WTC11 (cell line): ENCODE measurements at regions not wholly inside any gene's neighbourhood (a gene's known extent, or its start where the extent isn't known, plus 50 kb on each side); places are given as distances from the start of the nearest gene placed in this dataset.

Source experiments
- ATAC-seq: fragments of 200-7000 bp; cut with Tn5 transposase; 2 replicates; pipeline ENCODE4 v1.10.0; 2021; ENCODE audit warnings: mild to moderate bottlenecking, moderate library complexity
- CTCF ChIA-PET: fragments of 300-600 bp; sonication (Branson Sonifier 250); formaldehyde crosslinking; loops from one replicate; lab custom pipeline; 2021; ENCODE audit warnings: antibody characterized with exemption; lab: Charles Lee
- POLR2A ChIA-PET: fragments of 350-600 bp; sonication (Branson Sonifier 250); formaldehyde crosslinking; loops from one replicate; lab custom pipeline; 2021; ENCODE audit warnings: antibody characterized with exemption; lab: Charles Lee
- DNase-seq: peaks from one replicate; pipeline ENCODE4 v3.0.0; 2021; ENCODE audit warnings: low spot score
- H3K27ac Mint-ChIP-seq: 2 replicates; pipeline ENCODE4 v1.8.0; 2021; ENCODE audit warnings: mixed read lengths
- H3K27me3 Mint-ChIP-seq: 2 replicates; pipeline ENCODE4 v1.8.0; 2021; ENCODE audit warnings: low read depth, mild to moderate bottlenecking, moderate library complexity, mixed read lengths
- H3K36me3 Mint-ChIP-seq: 2 replicates; pipeline ENCODE4 v1.8.0; 2021; ENCODE audit warnings: mixed read lengths
- H3K4me1 Mint-ChIP-seq: 2 replicates; pipeline ENCODE4 v1.8.0; 2022; ENCODE audit warnings: mixed read lengths
- H3K4me3 Mint-ChIP-seq: 2 replicates; pipeline ENCODE4 v1.8.0; 2021; ENCODE audit warnings: mild to moderate bottlenecking, moderate library complexity, mixed read lengths
- H3K9me3 Mint-ChIP-seq: 2 replicates; pipeline ENCODE4 v1.8.0; 2021; ENCODE audit warnings: mixed read lengths
- CDX4 ChIP-seq: fragments of 250-450 bp; sonication (Bioruptor Pico); IDR thresholded peaks from 2 replicates; pipeline ENCODE4 v1.9.0; 2021; ENCODE audit warnings: moderate library complexity, mild to moderate bottlenecking, inconsistent platforms, borderline replicate concordance
- CREB1 ChIP-seq: sonication (generic); formaldehyde crosslinking; IDR thresholded peaks from 2 replicates; pipeline ENCODE4 v1.8.0; 2023; ENCODE audit warnings: mild to moderate bottlenecking, missing genetic modification reagents
- ELF4 ChIP-seq: sonication (generic); formaldehyde crosslinking; IDR thresholded peaks from 2 replicates; pipeline ENCODE4 v1.8.1; 2022; ENCODE audit warnings: low read depth, mild to moderate bottlenecking, moderate library complexity, missing genetic modification reagents
- ERG ChIP-seq: fragments of 250-450 bp; sonication (Bioruptor Pico); IDR thresholded peaks from 2 replicates; pipeline ENCODE4 v1.8.0; 2021; ENCODE audit warnings: mild to moderate bottlenecking
- GABPB1 ChIP-seq: sonication (generic); formaldehyde crosslinking; IDR thresholded peaks from 2 replicates; pipeline ENCODE4 v1.8.1; 2023; ENCODE audit warnings: mild to moderate bottlenecking, missing genetic modification reagents
- MXD4 ChIP-seq: fragments of 250-450 bp; sonication (Bioruptor Pico); IDR thresholded peaks from 2 replicates; pipeline ENCODE4 v1.8.0; 2021; ENCODE audit warnings: mild to moderate bottlenecking, moderate library complexity, borderline replicate concordance
- NFE2L1 ChIP-seq: sonication (generic); formaldehyde crosslinking; IDR thresholded peaks from 2 replicates; pipeline ENCODE4 v1.8.1; 2023; ENCODE audit warnings: missing genetic modification reagents
- NFYB ChIP-seq: sonication (generic); formaldehyde crosslinking; conservative IDR thresholded peaks from 2 replicates; pipeline ENCODE4 v1.8.0; 2022; ENCODE audit warnings: low read depth, missing genetic modification reagents
- NR3C1 ChIP-seq: sonication (generic); formaldehyde crosslinking; conservative IDR thresholded peaks from 2 replicates; pipeline ENCODE4 v1.8.1; 2023; ENCODE audit warnings: low read depth, mild to moderate bottlenecking, missing genetic modification reagents
- OVOL2 ChIP-seq: fragments of 250-450 bp; sonication (Bioruptor Pico); IDR thresholded peaks from 2 replicates; pipeline ENCODE4 v1.9.0; 2021; ENCODE audit warnings: mild to moderate bottlenecking, borderline replicate concordance
- PRDM15 ChIP-seq: sonication (generic); formaldehyde crosslinking; IDR thresholded peaks from 2 replicates; pipeline ENCODE4 v1.8.0; 2022; ENCODE audit warnings: missing genetic modification reagents
- RORB ChIP-seq: fragments of 250-450 bp; sonication (Bioruptor Pico); IDR thresholded peaks from 2 replicates; pipeline ENCODE4 v1.9.0; 2021; ENCODE audit warnings: mild to moderate bottlenecking
- SP1 ChIP-seq: sonication (generic); formaldehyde crosslinking; conservative IDR thresholded peaks from 2 replicates; pipeline ENCODE4 v1.8.1; 2022; ENCODE audit warnings: missing genetic modification reagents
- TEAD4 ChIP-seq: sonication (generic); formaldehyde crosslinking; IDR thresholded peaks from 2 replicates; pipeline ENCODE4 v1.8.0; 2022; ENCODE audit warnings: mild to moderate bottlenecking, missing genetic modification reagents
- TP53 ChIP-seq: sonication (generic); formaldehyde crosslinking; IDR thresholded peaks from 2 replicates; pipeline ENCODE4 v1.8.1; 2023; ENCODE audit warnings: mild to moderate bottlenecking, missing genetic modification reagents
- ZBTB43 ChIP-seq: sonication (generic); formaldehyde crosslinking; IDR thresholded peaks from 2 replicates; pipeline ENCODE4 v1.8.1; 2023; ENCODE audit warnings: mild to moderate bottlenecking, missing genetic modification reagents
- ZNF416 ChIP-seq: fragments of 250-450 bp; sonication (Bioruptor Pico); IDR thresholded peaks from 2 replicates; pipeline ENCODE4 v1.9.0; 2021; ENCODE audit warnings: mild to moderate bottlenecking, inconsistent platforms
- ZNF423 ChIP-seq: fragments of 250-450 bp; sonication (Bioruptor Pico); IDR thresholded peaks from 2 replicates; pipeline ENCODE4 v2.1.2; 2022; ENCODE audit warnings: mild to moderate bottlenecking, moderate library complexity
- ZNF512 ChIP-seq: sonication (generic); formaldehyde crosslinking; IDR thresholded peaks from 2 replicates; pipeline ENCODE4 v1.8.1; 2022; ENCODE audit warnings: missing genetic modification reagents, borderline replicate concordance

GRCh38 chr2:39503277-39503676, 66.2 kb upstream of the MAP4K3 start (continued):
- TF ChIP-seq ZNF512 (CRISPR knock-in tag) (no peak), ZNF416 (CRISPR knock-in tag) (no peak)

- H3K27me3 Mint-ChIP-seq: no peaks in the 10 kb centered on the region
- DNase-seq: no peak
- H3K4me1 Mint-ChIP-seq: peaks cover 45% of the 10 kb centered on the region
- no peak for TF ChIP-seq TP53 (CRISPR knock-in tag)
- TF ChIP-seq NR3C1 (CRISPR knock-in tag): no peak
- peak; percentile 80 for TF ChIP-seq GABPB1 (CRISPR knock-in tag)
- TF ChIP-seq ZNF416 (CRISPR knock-in tag): no peak
- no peak for TF ChIP-seq SP1 (CRISPR knock-in tag)
- no peak for TF ChIP-seq ELF4 (CRISPR knock-in tag)
- TF ChIP-seq, all 79 proteins: peak for 1
- POLR2A ChIA-PET: no interaction called here
- no peak for ATAC-seq
- H3K36me3 Mint-ChIP-seq: no peaks in the 10 kb centered on the region
- peaks cover 4% of the 10 kb centered on the region for H3K9me3 Mint-ChIP-seq
- H3K27ac Mint-ChIP-seq: 0 out of 2 replicates have a peak overlapping the region, but pooled peaks have one; percentile 7
- H3K4me3 Mint-ChIP-seq: no peak overlapping the region
- CTCF ChIA-PET: no interaction called here
These were observed 67.8 kb upstream of the MAP4K3 start for GRCh38 chr2:39504790-39505335.

GRCh38 chr2:39506215-39506614, 69.1 kb upstream of the MAP4K3 start:
- DNase-seq (no peak), ATAC-seq (no peak)
- Mint-ChIP-seq H3K9me3 (no peaks in the 10 kb centered on the region), H3K36me3 (no peaks in the 10 kb centered on the region), H3K27ac (no peak overlapping the region), H3K4me3 (no peak overlapping the region), H3K4me1 (peaks cover 39% of the 10 kb centered on the region), H3K27me3 (no peaks in the 10 kb centered on the region)
- POLR2A ChIA-PET: no interaction called here
- CTCF ChIA-PET: no interaction called here
- TF ChIP-seq ZNF423 (no peak), OVOL2 (CRISPR knock-in tag) (no peak), PRDM15 (no peak), ERG (CRISPR knock-in tag) (no peak), CREB1 (no peak), CDX4 (CRISPR knock-in tag) (no peak), ELF4 (CRISPR knock-in tag) (no peak), ZBTB43 (CRISPR knock-in tag) (no peak), RORB (CRISPR knock-in tag) (no peak), NFE2L1 (no peak), SP1 (CRISPR knock-in tag) (no peak), NFYB (CRISPR knock-in tag) (no peak), MXD4 (CRISPR knock-in tag) (no peak), TEAD4 (CRISPR knock-in tag) (no peak)
